Activated naive CD4-positive, alpha-beta T cell treated with anti-CD3 and anti-CD28 coated beads for 36 hours (primary cell): ENCODE measurements at regions not wholly inside any gene's neighbourhood (a gene's known extent, or its start where the extent isn't known, plus 50 kb on each side); places are given as distances from the start of the nearest gene placed in this dataset.

Experiments
- CTCF ChIA-PET: fragments of 350-600 bp; sonication (Branson Sonifier 250); formaldehyde crosslinking; loops from one replicate; lab custom pipeline; 2021; ENCODE audit warnings: antibody characterized with exemption; lab: Charles Lee
- DNase-seq: peaks from one replicate; pipeline ENCODE4 v3.0.0-alpha.2; 2020
- H3K27ac Mint-ChIP-seq: one replicate; pipeline ENCODE4 v1.8.0; 2021; ENCODE audit warnings: mild to moderate bottlenecking, mixed read lengths
- H3K27me3 Mint-ChIP-seq: one replicate; pipeline ENCODE4 v1.8.0; 2021; ENCODE audit warnings: low read depth, mixed read lengths
- H3K36me3 Mint-ChIP-seq: one replicate; pipeline ENCODE4 v1.8.0; 2021; ENCODE audit warnings: low read depth, mixed read lengths
- H3K4me1 Mint-ChIP-seq: one replicate; pipeline ENCODE4 v1.8.0; 2021; ENCODE audit warnings: low read depth, mixed read lengths
- H3K4me3 Mint-ChIP-seq: one replicate; pipeline ENCODE4 v1.8.0; 2021; ENCODE audit warnings: mild to moderate bottlenecking, moderate library complexity, mixed read lengths
- H3K9me3 Mint-ChIP-seq: one replicate; pipeline ENCODE4 v1.8.0; 2021; ENCODE audit warnings: mixed read lengths
- intact Hi-C: fragments of 100-400 bp; cut with micrococcal nuclease; formaldehyde crosslinking; loops from one replicate; pipeline ENCODE4 v1.15.1; 2023

DNA sequence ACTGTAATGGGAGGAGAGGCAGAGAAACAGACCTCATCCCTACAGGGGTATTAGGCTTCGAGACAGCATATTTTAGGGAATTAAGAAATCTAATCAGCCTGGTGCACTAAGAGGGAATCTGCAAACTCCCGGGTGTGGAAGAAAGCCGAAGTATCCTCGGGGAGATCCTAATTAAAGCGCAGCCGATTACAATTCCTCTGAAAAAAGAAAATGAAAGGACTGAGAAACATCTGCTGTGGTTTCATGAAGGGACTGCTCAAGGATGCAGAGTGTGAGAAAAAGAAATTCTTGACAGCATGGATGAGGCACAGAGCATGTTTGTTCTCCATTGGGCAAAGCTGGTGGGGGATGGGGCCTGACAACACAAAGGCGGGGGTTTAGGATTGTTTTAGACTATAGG lies 290.0 kb upstream of the LARGE1 start:
- H3K36me3 Mint-ChIP-seq, result no peaks in the 10 kb centered on the region
- intact Hi-C loops, result no loop called here
- H3K4me3 Mint-ChIP-seq, result no peak overlapping the region
- H3K27ac Mint-ChIP-seq, result no peak overlapping the region
- DNase-seq, result no peak
- H3K4me1 Mint-ChIP-seq, result no peaks in the 10 kb centered on the region
- H3K9me3 Mint-ChIP-seq, result peaks cover 7% of the 10 kb centered on the region
- CTCF ChIA-PET, result no interaction called here
- H3K27me3 Mint-ChIP-seq, result peaks cover 2% of the 10 kb centered on the region

- peaks cover 2% of the 10 kb centered on the region for H3K27me3 Mint-ChIP-seq
- H3K27ac Mint-ChIP-seq, result no peak overlapping the region
- H3K36me3 Mint-ChIP-seq, result no peaks in the 10 kb centered on the region
- CTCF ChIA-PET, result no interaction called here
- intact Hi-C loops, result no loop called here
- peaks cover 11% of the 10 kb centered on the region for H3K9me3 Mint-ChIP-seq
- DNase-seq, result no peak
- no peak overlapping the region for H3K4me3 Mint-ChIP-seq
- H3K4me1 Mint-ChIP-seq, result no peaks in the 10 kb centered on the region
Observed at GRCh38 chr22:34214372-34214771, 294.1 kb upstream of the LARGE1 start.

DNA sequence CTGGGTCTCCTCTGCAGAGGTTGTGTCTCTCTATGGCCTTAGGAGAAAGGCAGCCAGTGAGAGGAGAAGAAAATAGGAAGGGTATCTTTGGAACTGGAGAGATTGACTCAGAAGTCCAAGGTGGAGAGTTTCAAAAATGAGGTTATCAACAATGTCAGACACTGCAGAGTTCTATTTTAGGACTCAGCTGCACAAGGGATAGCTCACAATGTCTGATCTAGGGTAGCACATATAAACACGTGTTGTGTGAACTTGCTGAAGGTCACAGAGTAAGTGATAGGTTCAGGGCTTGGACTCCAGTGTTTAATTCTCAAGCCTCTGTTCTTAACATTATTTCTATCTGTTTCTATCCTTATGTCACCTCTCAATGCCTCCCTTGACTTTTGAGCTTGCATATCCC lies 305.0 kb upstream of the LARGE1 start:
- intact Hi-C loops, result no loop called here
- H3K4me1 Mint-ChIP-seq, result no peaks in the 10 kb centered on the region
- H3K27ac Mint-ChIP-seq, result no peak overlapping the region
- CTCF ChIA-PET, result no interaction called here
- H3K27me3 Mint-ChIP-seq, result peaks cover 3% of the 10 kb centered on the region
- H3K9me3 Mint-ChIP-seq, result no peaks in the 10 kb centered on the region
- H3K4me3 Mint-ChIP-seq, result no peak overlapping the region
- no peak for DNase-seq
- H3K36me3 Mint-ChIP-seq, result no peaks in the 10 kb centered on the region

DNA sequence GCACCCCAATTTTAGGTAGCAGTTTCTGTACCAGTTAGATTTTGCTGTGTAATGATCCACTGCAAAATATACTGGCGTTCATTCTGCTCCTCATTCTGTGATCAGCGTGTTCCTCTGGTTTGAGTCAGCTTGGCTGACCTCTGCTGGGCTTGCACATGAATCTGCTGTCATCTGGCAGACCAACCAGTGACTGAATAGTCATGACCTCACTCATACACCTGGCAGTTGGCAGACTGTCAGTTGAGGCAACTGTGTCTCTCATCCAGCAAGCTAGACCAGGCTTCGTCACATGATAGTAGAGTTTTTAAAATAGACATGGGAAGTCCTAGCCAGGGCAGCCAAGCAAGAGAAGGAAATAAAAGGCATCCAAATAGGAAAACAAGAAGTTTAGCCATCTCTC lies 316.3 kb upstream of the LARGE1 start:
- no peaks in the 10 kb centered on the region for H3K27me3 Mint-ChIP-seq
- H3K4me3 Mint-ChIP-seq, result no peak overlapping the region
- intact Hi-C loops, result no loop called here
- CTCF ChIA-PET, result no interaction called here
- H3K27ac Mint-ChIP-seq, result no peak overlapping the region
- no peak for DNase-seq
- no peaks in the 10 kb centered on the region for H3K36me3 Mint-ChIP-seq
- H3K4me1 Mint-ChIP-seq, result no peaks in the 10 kb centered on the region
- peaks cover 8% of the 10 kb centered on the region for H3K9me3 Mint-ChIP-seq

- Mint-ChIP-seq H3K27ac (no peak overlapping the region), H3K27me3 (no peaks in the 10 kb centered on the region)
- DNase-seq, result no peak
Observed at GRCh38 chr22:34239421-34239820, 319.1 kb upstream of the LARGE1 start.

GRCh38 chr22:34243023-34243422 lies 322.7 kb upstream of the LARGE1 start:
- Mint-ChIP-seq H3K4me3 (no peak overlapping the region), H3K27ac (no peak overlapping the region)
- intact Hi-C loops, result no loop called here

More at GRCh38 chr22:34239421-34239820, 319.1 kb upstream of the LARGE1 start:
- no peaks in the 10 kb centered on the region for H3K36me3 Mint-ChIP-seq
- no peaks in the 10 kb centered on the region for H3K4me1 Mint-ChIP-seq
- peaks cover 9% of the 10 kb centered on the region for H3K9me3 Mint-ChIP-seq
- CTCF ChIA-PET, result no interaction called here
- intact Hi-C loops, result no loop called here
- H3K4me3 Mint-ChIP-seq, result no peak overlapping the region

DNA sequence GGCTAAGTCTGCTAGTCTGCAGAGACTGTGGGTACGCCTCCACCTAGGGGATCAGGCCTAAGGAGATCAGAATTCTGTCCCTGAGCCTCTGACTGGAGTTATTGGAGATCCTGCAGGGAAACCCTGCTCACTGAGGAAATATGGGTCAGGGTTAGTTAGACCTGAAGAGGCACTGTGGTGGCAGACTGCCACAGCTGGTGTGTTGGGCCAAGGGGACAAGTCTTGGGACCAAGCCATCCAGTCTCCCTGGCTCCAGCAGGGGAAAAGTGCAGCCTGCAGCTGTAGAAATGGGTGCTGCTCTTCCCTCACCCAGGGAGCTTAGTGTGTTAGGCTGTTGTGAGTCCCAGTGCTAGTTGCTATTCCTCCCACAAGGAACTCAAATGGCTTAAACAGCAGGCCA lies 334.8 kb upstream of the LARGE1 start:
- no peaks in the 10 kb centered on the region for H3K27me3 Mint-ChIP-seq
- no peak overlapping the region for H3K27ac Mint-ChIP-seq
- H3K9me3 Mint-ChIP-seq, result peaks cover 9% of the 10 kb centered on the region
- H3K4me3 Mint-ChIP-seq, result no peak overlapping the region
- H3K4me1 Mint-ChIP-seq, result no peaks in the 10 kb centered on the region
- no peaks in the 10 kb centered on the region for H3K36me3 Mint-ChIP-seq
- intact Hi-C loops, result no loop called here
- DNase-seq, result no peak
- CTCF ChIA-PET, result no interaction called here

More at GRCh38 chr22:34243023-34243422, 322.7 kb upstream of the LARGE1 start:
- CTCF ChIA-PET, result no interaction called here
- no peak for DNase-seq
- Mint-ChIP-seq H3K27me3 (no peaks in the 10 kb centered on the region), H3K36me3 (no peaks in the 10 kb centered on the region), H3K9me3 (peaks cover 1% of the 10 kb centered on the region), H3K4me1 (no peaks in the 10 kb centered on the region)

DNA sequence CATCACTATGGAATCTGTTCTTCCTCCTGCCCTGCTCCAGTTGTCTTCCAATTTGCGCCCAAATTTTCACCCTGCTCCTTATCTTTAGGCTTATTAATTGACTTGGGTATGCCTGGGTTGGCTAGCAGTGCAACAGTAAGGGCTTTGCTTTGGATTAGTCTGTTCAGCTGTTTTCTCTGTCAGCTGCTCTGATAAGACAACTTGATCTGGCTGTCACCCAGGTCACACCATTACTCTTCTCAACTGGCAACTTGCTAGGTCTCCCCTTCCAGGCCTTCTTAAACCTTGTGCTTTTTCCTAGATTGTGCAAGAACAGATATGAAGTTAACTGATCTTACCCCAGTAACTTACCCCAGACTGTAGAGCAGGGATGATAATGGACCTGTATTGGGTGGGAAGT lies 357.8 kb upstream of the LARGE1 start:
- H3K27ac Mint-ChIP-seq, result no peak overlapping the region
- H3K36me3 Mint-ChIP-seq, result no peaks in the 10 kb centered on the region
- no peaks in the 10 kb centered on the region for H3K9me3 Mint-ChIP-seq
- intact Hi-C loops, result no loop called here
- no peaks in the 10 kb centered on the region for H3K4me1 Mint-ChIP-seq
- CTCF ChIA-PET, result no interaction called here
- no peaks in the 10 kb centered on the region for H3K27me3 Mint-ChIP-seq
- no peak for DNase-seq
- H3K4me3 Mint-ChIP-seq, result no peak overlapping the region

GRCh38 chr22:34281738-34282137 lies 361.5 kb upstream of the LARGE1 start:
- DNase-seq, result no peak
- CTCF ChIA-PET, result no interaction called here
- Mint-ChIP-seq H3K36me3 (no peaks in the 10 kb centered on the region), H3K27me3 (no peaks in the 10 kb centered on the region), H3K9me3 (no peaks in the 10 kb centered on the region), H3K4me3 (no peak overlapping the region), H3K27ac (no peak overlapping the region), H3K4me1 (no peaks in the 10 kb centered on the region)
- intact Hi-C loops, result no loop called here

GRCh38 chr22:34283844-34284243 lies 363.6 kb upstream of the LARGE1 start:
- Mint-ChIP-seq H3K4me1 (no peaks in the 10 kb centered on the region), H3K27ac (no peak overlapping the region), H3K36me3 (no peaks in the 10 kb centered on the region), H3K27me3 (peaks cover 6% of the 10 kb centered on the region), H3K9me3 (peaks cover 1% of the 10 kb centered on the region), H3K4me3 (no peak overlapping the region)
- CTCF ChIA-PET, result no interaction called here
- DNase-seq, result no peak
- intact Hi-C loops, result no loop called here

- no peak overlapping the region for H3K4me3 Mint-ChIP-seq
- H3K36me3 Mint-ChIP-seq, result no peaks in the 10 kb centered on the region
- no peak for DNase-seq
- H3K27me3 Mint-ChIP-seq, result peaks cover 9% of the 10 kb centered on the region
- H3K9me3 Mint-ChIP-seq, result peaks cover 1% of the 10 kb centered on the region
- H3K27ac Mint-ChIP-seq, result no peak overlapping the region
- CTCF ChIA-PET, result no interaction called here
- no peaks in the 10 kb centered on the region for H3K4me1 Mint-ChIP-seq
- intact Hi-C loops, result no loop called here
Observed at GRCh38 chr22:34293324-34293723, 373.0 kb upstream of the LARGE1 start.

- Mint-ChIP-seq H3K4me1 (no peaks in the 10 kb centered on the region), H3K27ac (no peak overlapping the region), H3K4me3 (no peak overlapping the region), H3K36me3 (no peaks in the 10 kb centered on the region), H3K27me3 (peaks cover under 1% of the 10 kb centered on the region), H3K9me3 (no peaks in the 10 kb centered on the region)
- intact Hi-C loops, result no loop called here
- CTCF ChIA-PET, result no interaction called here
- no peak for DNase-seq
Observed at GRCh38 chr22:34294476-34294875, 374.2 kb upstream of the LARGE1 start.

DNA sequence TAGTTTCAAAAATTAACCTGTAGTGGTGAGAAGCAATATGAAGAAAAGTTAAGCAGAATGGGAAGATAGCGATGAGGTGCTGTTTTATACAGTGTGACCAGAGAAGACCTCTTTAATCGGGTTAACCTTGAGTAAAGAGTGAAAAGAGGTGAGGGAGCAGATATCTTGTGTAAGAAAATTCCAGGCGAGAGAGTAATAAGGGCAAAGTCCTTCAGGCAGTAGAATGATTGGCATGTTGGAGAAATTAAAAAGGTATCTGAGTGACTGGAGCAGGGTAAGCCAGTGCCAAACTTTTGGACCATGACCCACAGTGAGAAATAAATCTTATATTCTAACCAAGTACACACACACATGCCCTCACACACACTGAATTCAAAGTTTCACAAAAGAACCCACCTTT lies 374.7 kb upstream of the LARGE1 start:
- no peak for DNase-seq
- H3K4me1 Mint-ChIP-seq, result no peaks in the 10 kb centered on the region
- no peak overlapping the region for H3K27ac Mint-ChIP-seq
- no peaks in the 10 kb centered on the region for H3K36me3 Mint-ChIP-seq
- no peaks in the 10 kb centered on the region for H3K27me3 Mint-ChIP-seq
- intact Hi-C loops, result no loop called here
- H3K4me3 Mint-ChIP-seq, result no peak overlapping the region
- no peaks in the 10 kb centered on the region for H3K9me3 Mint-ChIP-seq
- CTCF ChIA-PET, result no interaction called here

GRCh38 chr22:34296461-34296860 lies 376.2 kb upstream of the LARGE1 start:
- no peaks in the 10 kb centered on the region for H3K36me3 Mint-ChIP-seq
- intact Hi-C loops, result no loop called here
- no peaks in the 10 kb centered on the region for H3K4me1 Mint-ChIP-seq

More at GRCh38 chr22:34296461-34296860, 376.2 kb upstream of the LARGE1 start:
- no peaks in the 10 kb centered on the region for H3K9me3 Mint-ChIP-seq
- H3K4me3 Mint-ChIP-seq, result no peak overlapping the region
- no peak overlapping the region for H3K27ac Mint-ChIP-seq
- peaks cover 8% of the 10 kb centered on the region for H3K27me3 Mint-ChIP-seq
- no peak for DNase-seq
- CTCF ChIA-PET, result no interaction called here
